Spinal cord (tissue), 9 donors: ENCODE measurements at regions not wholly inside any gene's neighbourhood (a gene's known extent, or its start where the extent isn't known, plus 50 kb on each side); places are given as distances from the start of the nearest gene placed in this dataset.
A peak's percentile ranks its signal among the peaks of the same experiment; 100 is the strongest.

ENCODE experiments used
- DNase-seq, 6 donors: peaks; one replicate each; pipeline versions ENCODE4 v3.0.0 to v3.0.0-alpha.2; 2013 to 2015; ENCODE audit warnings: low spot score in 6 of 6, low read depth in 4 of 6
- H3K27ac ChIP-seq: one replicate; pipeline ENCODE4 v1.5.1; 2013; ENCODE audit warnings: low read depth, low read length, control low read depth
- H3K27me3 ChIP-seq: one replicate; pipeline ENCODE4 v1.6.1; 2013; ENCODE audit warnings: low read length; ENCODE audit not compliant: control insufficient read depth, insufficient read depth
- H3K36me3 ChIP-seq: one replicate; pipeline ENCODE4 v1.6.1; 2013; ENCODE audit warnings: low read length; ENCODE audit not compliant: control insufficient read depth, insufficient read depth
- H3K4me1 ChIP-seq: one replicate; pipeline ENCODE4 v1.6.1; 2013; ENCODE audit warnings: low read length; ENCODE audit not compliant: control insufficient read depth, insufficient read depth
- H3K4me3 ChIP-seq: one replicate; pipeline ENCODE4 v1.5.1; 2013; ENCODE audit warnings: low read depth, low read length, control low read depth
- H3K9me3 ChIP-seq: one replicate; pipeline ENCODE4 v1.6.1; 2013; ENCODE audit warnings: low read length; ENCODE audit not compliant: control insufficient read depth, insufficient read depth
- WGBS: methylation state at CpG from one replicate; pipeline ENCODE4 v1.1.5; 2013; ENCODE audit warnings: missing lambda C conversion rate; ENCODE audit not compliant: insufficient coverage; 5-methylcytosine and 5-hydroxymethylcytosine counted together
- donor health status: healthy.

DNA sequence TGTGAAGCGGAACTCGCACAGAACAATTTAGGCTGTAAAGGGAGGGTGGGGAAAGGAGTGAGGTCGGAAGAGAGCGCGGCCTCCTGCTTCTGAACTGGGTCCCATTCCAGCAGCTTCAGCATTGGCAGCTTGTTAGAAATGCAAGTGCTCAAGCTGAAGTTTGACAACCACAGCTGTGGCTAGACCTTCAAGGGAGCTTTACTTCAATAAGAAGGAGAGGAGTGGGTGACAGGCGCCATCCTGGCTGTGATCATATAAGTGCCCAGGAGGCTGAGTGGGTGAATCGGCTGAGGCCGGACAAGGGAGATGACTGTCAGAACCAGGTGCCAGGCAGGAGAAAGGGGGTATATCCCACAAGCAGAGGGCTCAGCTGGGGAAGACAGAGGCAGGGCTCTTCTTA lies 622.5 kb downstream of the GALR1 start:
- Histone ChIP-seq H3K27ac (no peak overlapping the region), H3K4me1 (no peaks in the 10 kb centered on the region), H3K36me3 (no peaks in the 10 kb centered on the region), H3K4me3 (no peak overlapping the region), H3K27me3 (no peaks in the 10 kb centered on the region), H3K9me3 (no peaks in the 10 kb centered on the region)
- 97% methylated on average over 8 of the region's 8 CpGs for WGBS
- no peak for DNase-seq

DNA sequence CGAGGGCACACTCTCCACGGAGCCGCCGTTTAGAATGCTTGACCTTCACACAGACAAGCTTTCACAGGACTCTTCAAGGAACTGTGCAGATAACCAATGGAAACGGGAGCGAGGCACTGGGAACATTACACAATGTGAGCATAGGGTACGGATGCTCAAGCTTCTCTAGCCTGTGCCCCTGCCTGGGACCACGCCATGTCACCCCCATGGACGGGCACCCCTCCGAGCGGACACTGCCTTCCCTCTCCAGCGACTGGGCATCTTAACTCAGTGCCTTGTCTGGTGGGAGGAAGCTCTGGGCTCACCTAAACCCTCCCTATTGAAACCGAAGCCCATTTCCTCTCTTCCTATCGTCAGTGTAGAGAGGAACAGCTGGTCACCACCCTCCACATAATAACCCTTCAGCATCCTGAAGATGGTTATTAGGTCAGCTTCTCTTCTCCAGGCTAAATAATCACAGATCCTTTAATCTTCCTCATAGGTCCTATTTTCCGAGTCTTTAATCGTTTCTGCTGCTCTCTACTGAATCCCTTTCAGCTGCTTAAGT lies 626.7 kb downstream of the GALR1 start:
- WGBS: 82% methylated on average over 15 of the region's 16 CpGs
- H3K27me3 ChIP-seq: no peaks in the 10 kb centered on the region
- no peak for DNase-seq
- no peaks in the 10 kb centered on the region for H3K4me1 ChIP-seq
- no peaks in the 10 kb centered on the region for H3K9me3 ChIP-seq
- no peak overlapping the region for H3K4me3 ChIP-seq
- no peaks in the 10 kb centered on the region for H3K36me3 ChIP-seq
- H3K27ac ChIP-seq: no peak overlapping the region

DNA sequence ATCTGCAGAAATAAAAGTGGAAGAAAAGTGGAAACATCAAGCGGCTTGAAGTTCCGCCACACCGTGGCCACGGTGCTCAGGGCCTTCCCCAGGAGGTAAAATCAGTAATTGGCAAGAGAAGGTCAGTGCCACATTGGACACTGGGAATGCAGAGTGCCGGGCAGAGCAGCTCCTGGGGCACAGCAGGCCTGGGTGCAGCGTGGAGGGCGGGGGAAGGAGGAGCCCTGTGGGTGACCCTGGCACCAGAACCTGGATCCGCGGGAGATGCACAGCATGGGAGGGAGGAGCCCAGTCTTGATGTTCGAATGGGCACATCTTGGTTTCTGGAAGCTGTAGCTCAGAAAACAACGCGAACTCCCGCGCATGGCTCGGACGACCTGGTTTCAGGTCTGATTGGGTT lies 630.2 kb downstream of the GALR1 start:
- Histone ChIP-seq H3K27me3 (no peaks in the 10 kb centered on the region), H3K9me3 (peaks cover 4% of the 10 kb centered on the region), H3K27ac (no peak overlapping the region), H3K4me3 (no peak overlapping the region), H3K36me3 (no peaks in the 10 kb centered on the region), H3K4me1 (no peaks in the 10 kb centered on the region)
- no peak for DNase-seq
- 95% methylated on average over 16 of the region's 16 CpGs for WGBS

DNA sequence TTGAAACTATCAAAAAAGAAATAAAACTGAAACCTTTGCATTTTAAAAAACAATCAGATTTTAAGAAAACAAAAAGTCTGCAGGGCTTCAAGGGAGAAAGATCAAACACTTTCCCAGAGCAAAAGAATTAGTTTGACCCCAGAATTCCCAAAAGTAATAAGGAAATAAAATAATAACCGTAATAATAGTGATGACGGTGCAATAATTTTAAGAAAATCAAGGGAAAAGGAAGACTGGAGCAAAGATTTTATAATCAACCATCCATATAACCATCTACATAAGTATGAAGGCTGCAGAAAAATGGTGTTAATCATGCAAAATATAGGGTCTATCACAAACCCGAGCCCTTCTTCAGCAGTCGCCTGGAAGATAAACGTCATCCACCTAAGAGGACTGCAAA lies 634.8 kb downstream of the GALR1 start:
- no peaks in the 10 kb centered on the region for H3K36me3 ChIP-seq
- no peak for DNase-seq
- no peak overlapping the region for H3K27ac ChIP-seq
- H3K9me3 ChIP-seq: peaks cover 4% of the 10 kb centered on the region
- WGBS: no CpG with 5 or more reads among the region's 5 CpGs
- H3K27me3 ChIP-seq: no peaks in the 10 kb centered on the region
- no peak overlapping the region for H3K4me3 ChIP-seq
- H3K4me1 ChIP-seq: no peaks in the 10 kb centered on the region

DNA sequence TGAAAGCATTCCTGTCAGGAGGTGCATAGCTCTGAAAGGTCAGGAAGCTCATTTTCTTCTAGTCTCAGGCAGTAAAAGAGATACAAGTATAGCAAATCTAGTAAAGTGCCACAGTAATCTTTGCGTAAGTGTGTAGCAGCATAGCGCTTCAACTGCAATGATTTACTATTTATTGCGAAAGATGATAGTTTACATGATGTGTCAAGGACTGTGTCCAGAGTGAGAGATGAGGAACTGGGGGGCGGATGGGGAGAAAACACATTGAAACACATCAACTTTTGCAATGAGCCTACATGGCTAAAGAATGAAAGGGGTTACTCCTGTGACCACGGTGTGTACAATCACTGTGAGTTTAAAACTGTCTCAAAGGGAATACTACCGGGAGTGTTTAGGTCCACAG lies 644.4 kb downstream of the GALR1 start:
- DNase-seq: peak in 1 of 6 donors; percentile 64
- H3K36me3 ChIP-seq: no peaks in the 10 kb centered on the region
- peaks cover 5% of the 10 kb centered on the region for H3K9me3 ChIP-seq
- H3K4me1 ChIP-seq: peaks cover 6% of the 10 kb centered on the region
- H3K27ac ChIP-seq: no peak overlapping the region
- peaks cover 6% of the 10 kb centered on the region for H3K27me3 ChIP-seq
- WGBS: 82% methylated on average over 4 of the region's 6 CpGs
- no peak overlapping the region for H3K4me3 ChIP-seq

DNA sequence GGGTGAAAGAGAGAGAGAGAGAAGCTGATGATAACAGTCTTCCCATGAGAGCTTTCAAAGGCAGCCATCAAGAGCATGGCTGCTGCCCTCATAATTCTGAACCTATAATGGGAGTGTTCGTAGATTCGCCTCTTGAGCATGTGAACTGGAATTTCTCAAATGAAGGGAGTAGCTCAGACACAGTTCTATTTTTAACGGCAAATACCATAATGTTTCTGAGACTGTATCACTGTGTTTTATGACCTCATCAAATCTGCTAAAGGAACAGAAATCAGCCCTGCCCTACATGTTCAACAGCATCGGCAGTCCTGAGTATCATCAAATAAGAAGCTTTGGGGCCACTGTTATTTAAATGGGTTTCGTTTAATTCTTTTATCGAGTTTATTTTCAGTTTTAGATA lies 645.6 kb downstream of the GALR1 start:
- H3K4me1 ChIP-seq: peaks cover 11% of the 10 kb centered on the region
- H3K27ac ChIP-seq: no peak overlapping the region
- H3K27me3 ChIP-seq: peaks cover 10% of the 10 kb centered on the region
- H3K9me3 ChIP-seq: peaks cover 5% of the 10 kb centered on the region
- 83% methylated on average over 4 of the region's 6 CpGs for WGBS
- DNase-seq: peak in 1 of 6 donors; percentile 50
- H3K4me3 ChIP-seq: no peak overlapping the region
- no peaks in the 10 kb centered on the region for H3K36me3 ChIP-seq

DNA sequence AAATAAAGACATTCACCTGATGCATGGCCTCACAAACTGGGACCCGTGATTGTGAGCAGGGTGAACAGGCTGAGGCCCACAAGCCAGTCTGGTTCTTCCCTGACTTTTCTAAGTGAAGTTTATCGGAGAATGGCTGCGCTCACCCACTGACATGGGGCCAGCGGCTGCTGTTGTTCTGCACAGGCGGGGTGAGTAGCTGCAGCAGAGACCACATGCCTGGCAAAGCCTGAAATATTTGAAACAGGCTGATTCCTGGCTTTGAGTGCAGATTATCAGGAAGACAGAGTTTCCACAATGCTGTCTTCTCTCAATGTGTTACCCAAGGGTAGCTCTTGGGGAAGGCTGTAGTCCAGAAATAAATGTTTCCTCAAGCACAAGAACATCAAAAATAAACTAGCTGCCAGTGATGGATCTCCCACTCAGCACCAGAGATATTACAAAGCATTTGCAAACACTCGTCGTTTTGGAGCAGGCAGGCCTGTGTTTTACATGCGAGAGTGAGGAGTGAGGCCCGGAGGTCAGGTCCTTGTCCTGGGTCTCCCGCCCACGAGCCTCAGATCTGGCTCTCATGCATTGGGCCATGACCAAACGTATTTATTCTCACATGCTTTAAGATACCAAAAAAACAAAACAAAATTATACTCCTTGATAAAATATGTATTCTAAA lies 647.1 kb downstream of the GALR1 start:
- DNase-seq: peak in 1 of 6 donors; percentile 31
- H3K27me3 ChIP-seq: peaks cover 10% of the 10 kb centered on the region
- 71% methylated on average over 5 of the region's 12 CpGs for WGBS
- H3K27ac ChIP-seq: no peak overlapping the region
- peaks cover 15% of the 10 kb centered on the region for H3K4me1 ChIP-seq
- H3K4me3 ChIP-seq: no peak overlapping the region
- H3K36me3 ChIP-seq: no peaks in the 10 kb centered on the region
- no peaks in the 10 kb centered on the region for H3K9me3 ChIP-seq

DNA sequence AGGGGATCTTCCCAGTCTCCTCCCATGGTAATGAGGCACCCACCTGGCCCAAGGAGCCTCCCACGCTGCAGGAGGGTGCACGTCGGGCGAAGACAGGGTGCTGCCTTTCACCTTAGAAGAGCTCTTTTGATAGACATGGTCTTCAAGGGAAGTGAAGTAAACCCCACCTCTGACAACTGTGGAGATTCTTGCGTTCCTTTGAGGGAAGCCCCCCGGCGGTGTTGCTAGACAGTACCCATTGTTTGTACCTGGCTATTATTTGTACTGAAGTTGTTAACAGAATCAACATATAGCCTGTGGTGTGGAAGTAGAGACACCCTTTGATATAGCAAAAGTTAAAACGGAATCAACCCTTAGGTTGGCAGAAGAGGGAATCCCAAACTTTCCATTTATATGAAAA lies 648.0 kb downstream of the GALR1 start:
- peaks cover 10% of the 10 kb centered on the region for H3K27me3 ChIP-seq
- no CpG with 5 or more reads among the region's 8 CpGs for WGBS

DNA sequence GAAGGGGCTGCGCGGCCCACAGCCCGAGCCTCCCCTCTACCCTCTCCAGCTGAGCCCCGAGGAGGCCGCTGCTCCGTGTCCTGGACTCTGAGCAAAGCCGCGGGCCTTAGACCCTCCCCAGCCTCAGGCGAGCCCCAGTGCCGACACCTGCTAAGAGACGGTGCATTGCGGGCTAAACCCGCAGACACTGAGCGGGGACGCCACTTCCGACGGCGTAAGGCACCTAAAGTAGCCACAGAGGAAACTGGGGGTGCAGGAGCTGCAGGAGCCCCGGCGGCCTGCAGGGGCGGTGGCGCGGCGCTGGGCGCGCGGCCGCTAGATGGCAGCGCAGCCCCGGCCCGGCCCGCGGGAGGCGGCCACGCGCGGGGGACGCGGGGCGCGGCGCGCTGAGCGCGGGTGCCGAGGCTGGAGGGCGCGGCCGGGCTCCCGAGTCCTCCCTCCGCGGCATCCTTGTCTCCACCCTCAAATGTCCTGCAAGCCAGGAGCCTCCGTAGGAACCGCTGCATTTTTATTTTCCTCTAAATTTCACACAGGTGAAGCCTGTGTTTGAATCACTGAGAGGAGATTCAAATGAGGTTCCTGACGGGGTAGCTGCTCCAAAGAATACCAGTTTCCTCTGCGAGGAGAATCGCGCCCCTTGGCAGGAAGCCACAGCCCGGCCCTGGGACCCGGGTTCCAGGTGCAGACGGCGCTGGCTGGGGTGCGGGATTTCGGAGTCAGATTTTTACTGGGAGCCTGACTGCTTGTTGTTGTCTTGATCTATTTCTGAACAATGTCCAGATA lies 650.5 kb downstream of the GALR1 start:
- H3K27me3 ChIP-seq: peaks cover 8% of the 10 kb centered on the region
- peaks cover 15% of the 10 kb centered on the region for H3K4me1 ChIP-seq
- no peaks in the 10 kb centered on the region for H3K36me3 ChIP-seq
- no peaks in the 10 kb centered on the region for H3K9me3 ChIP-seq
- DNase-seq: peak in 4 of 6 donors; percentile 30 to 81 (median 61)
- H3K27ac ChIP-seq: no peak overlapping the region
- 1% methylated on average over 57 of the region's 64 CpGs for WGBS
- H3K4me3 ChIP-seq: peak overlapping the region; percentile 38

More for the DNA sequence above, 648.0 kb downstream of the GALR1 start:
- H3K27ac ChIP-seq: no peak overlapping the region
- no peaks in the 10 kb centered on the region for H3K9me3 ChIP-seq
- H3K4me3 ChIP-seq: no peak overlapping the region
- no peaks in the 10 kb centered on the region for H3K36me3 ChIP-seq
- DNase-seq: no peak
- peaks cover 15% of the 10 kb centered on the region for H3K4me1 ChIP-seq
